GM18951 (cell line): ENCODE measurements at regions not wholly inside any gene's neighbourhood (a gene's known extent, or its start where the extent isn't known, plus 50 kb on each side); places are given as distances from the start of the nearest gene placed in this dataset.
"Not testable (repeated sequence)": the region's sequence is repeated elsewhere in the genome, so short reads cannot be mapped to it uniquely, and the experiment has no call there.

Source experiments
- in situ Hi-C: fragments of 300-500 bp; cut with MboI; formaldehyde crosslinking; loops from one replicate; pipeline ENCODE4 v1.12.0; 2022; ENCODE audit warnings: low sequenced_read_pairs, mixed read lengths, inconsistent platforms; ENCODE audit not compliant: unreplicated experiment

- in situ Hi-C loops: not testable (repeated sequence)
Observed at GRCh38 chr2:111269761-111270323, 149.1 kb downstream of the BCL2L11 start.

GRCh38 chr2:111270569-111270968 is 149.9 kb downstream of the BCL2L11 start:
- in situ Hi-C loops: not testable (repeated sequence)

DNA sequence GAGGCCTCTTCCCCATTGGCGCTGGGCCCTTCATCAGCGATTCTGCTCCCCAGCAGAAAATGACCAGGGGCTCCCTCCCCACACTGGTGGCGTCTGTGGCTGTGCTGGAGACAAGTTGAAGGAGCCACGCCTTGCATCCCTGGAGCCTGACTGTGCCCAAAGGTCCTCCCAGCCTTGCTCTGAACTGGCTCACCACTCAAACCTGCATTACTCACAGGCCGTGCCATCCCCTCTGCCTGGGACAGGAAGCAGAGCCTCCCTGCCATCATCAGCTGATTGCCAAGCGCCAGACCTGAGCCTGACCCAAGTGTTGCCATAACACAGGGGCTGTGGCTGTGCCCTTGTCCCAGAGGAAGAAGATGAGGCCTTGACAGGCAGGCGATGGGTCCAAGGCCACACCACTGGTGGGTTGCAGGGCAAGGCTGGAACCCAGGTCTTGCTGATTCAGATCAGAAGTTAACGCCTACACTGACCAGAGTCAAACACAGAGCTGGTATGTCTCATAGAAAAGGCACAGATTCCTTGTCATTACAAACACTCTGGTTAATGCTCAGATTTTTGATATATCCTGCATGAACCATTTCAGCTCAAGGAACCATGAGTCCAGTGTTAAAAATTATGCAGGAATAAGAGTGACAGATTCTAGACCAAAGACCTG is 151.1 kb downstream of the BCL2L11 start:
- in situ Hi-C loops: not testable (repeated sequence)

DNA sequence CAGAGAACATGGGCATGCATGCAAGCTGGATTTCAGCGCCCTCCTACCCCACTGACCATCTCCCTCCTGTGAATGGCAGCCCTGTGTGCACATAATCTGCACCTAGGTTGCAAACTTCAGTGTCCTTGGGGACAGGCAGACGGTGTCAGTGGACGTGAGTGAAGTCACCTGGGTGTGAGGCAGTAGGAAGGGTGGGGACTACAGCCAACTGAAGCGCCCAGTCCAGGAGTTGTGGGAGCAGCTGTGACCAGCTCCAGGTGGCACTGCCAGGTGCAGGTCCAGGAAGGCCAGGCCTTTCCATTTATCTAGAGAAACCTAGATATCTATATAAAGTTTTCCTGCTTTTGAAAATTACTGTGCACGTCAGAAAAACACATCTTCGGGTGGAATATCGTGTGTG is 152.3 kb downstream of the BCL2L11 start:
- in situ Hi-C loops: not testable (repeated sequence)

- in situ Hi-C loops: not testable (repeated sequence)
Observed at GRCh38 chr2:111275047-111275853, 154.5 kb downstream of the BCL2L11 start.

GRCh38 chr2:111275854-111276171 is 155.1 kb downstream of the BCL2L11 start:
- in situ Hi-C loops: not testable (repeated sequence)

- in situ Hi-C loops: not testable (repeated sequence)
Observed at GRCh38 chr2:111278133-111278532, 157.4 kb downstream of the BCL2L11 start.

DNA sequence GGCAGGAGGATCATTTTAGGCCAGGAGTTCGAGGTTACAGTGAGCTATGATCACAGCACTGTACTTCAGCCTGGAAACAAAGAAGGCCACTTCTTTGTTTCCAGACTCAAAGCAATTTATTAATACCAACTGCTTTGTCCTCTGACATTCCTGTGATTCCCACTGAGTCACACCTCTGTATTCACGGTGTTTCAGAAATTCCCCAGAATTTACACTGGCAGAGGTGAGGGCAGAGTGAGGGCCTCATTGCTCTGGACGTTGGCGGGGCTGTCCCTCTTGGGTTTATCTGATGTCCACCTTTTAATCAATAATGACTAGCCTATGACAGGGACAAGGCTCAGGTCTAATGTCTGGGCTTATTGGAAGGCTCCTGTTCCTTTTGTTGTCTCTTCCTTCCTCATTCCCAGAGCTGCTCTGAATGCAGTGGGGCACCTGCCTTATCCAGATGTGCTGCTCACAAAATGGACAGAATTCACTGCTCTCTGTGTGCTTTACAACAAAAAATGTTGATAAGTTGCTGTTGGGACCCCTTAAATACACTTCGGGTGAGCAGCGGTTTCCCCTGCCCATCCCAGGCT is 160.1 kb downstream of the BCL2L11 start:
- in situ Hi-C loops: not testable (repeated sequence)

DNA sequence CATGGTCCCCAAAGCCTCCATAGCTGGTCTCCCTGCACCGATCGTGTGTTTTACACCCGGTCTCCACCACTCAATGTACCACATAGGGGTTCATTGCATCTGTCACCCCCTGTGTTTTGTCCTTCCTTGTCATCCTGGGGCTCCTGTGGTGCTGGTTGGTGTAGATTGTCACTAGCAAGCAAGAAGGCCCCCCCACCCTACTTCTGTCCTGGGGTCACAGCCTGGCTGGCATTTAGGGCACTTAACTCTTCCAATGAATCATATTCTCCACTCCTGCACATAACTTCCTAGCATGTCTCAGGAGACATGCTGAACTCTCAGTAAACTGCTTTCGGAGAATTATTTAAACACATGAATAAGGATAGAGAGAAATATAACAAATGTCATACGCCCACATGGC is 161.4 kb downstream of the BCL2L11 start:
- in situ Hi-C loops: not testable (repeated sequence)

DNA sequence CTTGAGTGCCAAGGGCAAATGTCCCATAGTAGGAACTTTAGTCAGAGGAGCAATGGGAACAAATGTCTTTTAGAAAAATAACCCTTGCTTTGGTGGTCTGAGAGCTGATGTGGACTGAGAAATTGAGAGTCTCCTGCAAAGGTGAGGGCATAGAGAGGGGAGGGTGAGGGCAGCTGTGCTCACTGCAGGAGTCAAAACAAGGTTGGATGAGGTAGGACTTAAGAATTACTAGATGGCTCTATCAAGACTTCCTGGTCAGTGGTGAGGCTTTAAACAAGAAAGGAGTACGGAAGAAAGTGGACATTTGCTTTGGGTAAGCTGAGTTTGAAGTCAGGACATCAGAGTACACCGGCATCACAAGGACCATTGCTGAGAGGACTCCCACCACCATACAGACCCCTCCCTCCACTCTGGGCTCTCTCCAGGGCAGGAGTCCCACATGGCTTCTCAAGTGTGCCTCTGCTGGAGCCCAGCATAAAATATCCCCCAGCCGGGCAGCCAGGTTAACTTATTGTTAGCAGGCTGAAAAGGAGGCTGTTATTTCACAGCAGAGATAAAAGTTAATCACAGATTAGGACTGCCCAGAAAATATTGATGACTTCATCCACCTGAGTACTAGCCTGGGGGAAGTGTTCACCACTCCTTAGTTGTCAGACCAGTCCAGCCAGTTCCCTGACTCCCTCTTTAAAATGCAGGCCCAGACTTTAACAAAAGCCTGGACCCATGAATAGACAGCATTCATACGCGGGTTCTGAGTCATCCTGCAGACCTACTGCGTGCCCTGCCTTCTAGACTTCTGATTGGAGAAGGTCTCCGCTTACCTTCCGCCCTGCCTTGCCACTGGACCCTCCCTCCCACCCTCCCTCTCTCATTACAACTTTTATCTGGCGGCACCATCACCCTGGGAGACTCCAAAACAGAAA is 167.2 kb downstream of the BCL2L11 start:
- in situ Hi-C loops: not testable (repeated sequence)

DNA sequence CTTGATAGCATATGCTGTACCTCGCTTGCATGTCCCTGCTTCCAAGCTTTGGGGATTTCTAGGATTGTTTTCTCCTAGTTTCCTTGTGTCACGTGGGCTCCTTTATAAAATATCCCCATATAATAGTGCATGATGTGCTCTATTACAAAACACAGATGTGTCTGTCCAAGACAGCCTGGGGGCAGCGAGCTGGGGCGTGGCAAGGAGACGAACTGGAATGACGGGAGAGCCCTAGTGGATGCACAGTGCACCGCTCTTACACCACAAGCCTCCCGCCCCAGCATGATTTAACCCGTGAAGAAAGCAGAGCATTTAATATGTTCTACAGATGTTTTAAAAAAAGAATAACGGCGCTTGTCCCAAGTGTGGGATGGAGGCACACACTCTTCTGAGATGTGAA is 169.7 kb downstream of the BCL2L11 start:
- in situ Hi-C loops: not testable (repeated sequence)

DNA sequence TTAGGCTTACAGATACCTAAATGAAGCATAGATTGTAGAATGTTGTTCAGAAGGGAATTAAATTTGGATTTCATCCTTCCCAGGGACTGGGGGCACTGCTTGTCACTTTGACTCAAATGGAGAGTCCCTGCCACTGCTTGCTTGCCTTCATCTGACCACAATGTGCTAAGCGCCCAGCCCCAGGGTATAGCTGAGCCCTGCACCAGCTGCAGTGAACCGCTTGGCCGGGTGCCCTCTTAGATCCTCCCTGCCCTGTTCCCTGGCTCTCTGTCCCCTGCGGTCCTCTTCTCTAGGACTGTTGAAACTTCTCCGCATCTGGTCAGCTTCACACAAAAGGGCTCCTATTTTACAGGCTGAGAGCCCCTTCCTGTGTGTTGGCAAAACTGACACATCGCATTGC is 170.9 kb downstream of the BCL2L11 start:
- in situ Hi-C loops: not testable (repeated sequence)

DNA sequence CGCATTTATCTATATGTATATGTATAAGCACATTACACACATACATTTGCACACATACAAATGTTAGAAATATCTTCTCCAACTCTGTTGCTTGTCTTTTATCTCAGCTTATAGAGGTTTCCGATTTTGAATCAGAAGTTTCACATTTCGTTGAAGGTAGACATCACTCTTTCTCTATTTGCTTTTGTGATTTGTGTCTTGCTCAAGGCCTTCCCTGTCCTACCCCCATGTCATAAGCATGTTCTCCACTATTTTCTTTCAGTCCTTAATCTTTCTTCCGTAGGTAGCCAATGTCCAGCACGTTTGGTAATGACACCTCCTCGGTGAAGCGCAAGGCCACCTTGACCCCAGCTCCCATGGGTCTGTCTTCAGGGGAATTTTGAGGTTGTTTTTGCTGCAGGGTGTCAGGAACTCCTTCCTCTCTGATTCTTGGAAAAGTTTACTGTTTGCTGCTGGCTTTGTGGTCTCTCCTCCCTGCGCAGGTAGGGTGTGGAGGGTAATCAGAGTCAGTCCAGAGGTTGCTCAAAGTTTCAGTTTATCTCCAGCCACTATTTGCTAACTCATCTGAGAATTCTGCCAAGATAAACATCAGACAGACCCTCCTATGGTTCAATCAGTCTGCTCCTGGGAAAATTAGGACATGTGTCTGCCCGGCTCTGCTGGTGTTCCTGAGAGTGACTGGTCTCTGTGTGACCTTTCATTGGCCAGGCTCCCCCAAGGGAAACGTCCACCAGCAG is 171.7 kb downstream of the BCL2L11 start:
- in situ Hi-C loops: not testable (repeated sequence)

DNA sequence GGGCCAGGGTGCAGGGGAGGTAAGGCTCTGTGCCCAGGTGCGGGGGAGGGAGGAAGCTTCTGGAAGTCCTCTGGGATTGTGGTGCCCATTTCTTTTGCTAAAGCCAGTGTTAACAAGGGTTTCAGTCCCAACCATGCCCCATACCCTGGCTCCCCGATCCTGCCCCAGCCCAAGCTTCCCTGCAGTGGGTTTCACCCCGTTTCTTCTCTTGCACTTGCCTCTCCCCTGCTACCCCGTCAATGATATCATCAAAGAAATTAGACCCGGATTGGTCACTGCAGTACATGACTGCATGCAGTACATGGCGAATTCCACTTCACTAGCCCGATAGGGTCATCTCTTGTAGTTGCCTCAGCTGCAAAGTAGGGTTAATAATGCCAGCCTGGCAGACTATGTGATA is 174.0 kb downstream of the BCL2L11 start:
- in situ Hi-C loops: not testable (repeated sequence)

DNA sequence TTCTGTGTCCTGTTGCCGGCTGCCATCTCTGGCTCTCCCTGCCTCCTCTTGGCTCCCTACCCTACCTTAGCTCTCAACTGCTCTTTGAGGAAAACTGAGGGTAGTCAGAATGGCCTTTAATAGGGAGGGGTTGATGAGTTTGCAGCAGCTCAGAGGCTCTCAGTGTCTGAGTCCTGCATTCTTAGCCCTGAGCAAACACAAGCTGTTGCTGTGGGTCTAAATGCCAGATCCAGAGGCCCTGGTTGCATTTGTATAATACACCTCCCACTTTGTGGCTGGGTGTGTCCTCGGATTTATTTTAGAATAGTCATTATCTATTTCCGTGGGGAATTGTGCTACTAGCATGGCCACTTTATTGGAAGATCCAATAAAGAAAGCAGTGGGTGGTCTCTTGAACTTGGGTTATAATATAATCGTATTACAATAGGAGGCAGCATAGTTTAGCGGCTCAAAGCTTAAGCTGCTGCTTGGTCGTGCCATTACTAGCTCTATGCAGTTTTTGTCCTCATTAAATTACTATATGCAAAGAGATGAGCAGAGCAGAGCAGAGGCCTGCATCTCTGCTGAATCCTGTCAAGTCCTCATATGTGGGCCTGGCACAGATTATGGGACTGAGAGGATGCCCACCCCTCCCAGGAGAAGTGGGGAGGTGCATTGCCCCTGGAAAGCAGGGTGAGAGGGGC is 175.5 kb downstream of the BCL2L11 start:
- in situ Hi-C loops: not testable (repeated sequence)

GRCh38 chr2:111297128-111297527 is 176.4 kb downstream of the BCL2L11 start:
- in situ Hi-C loops: not testable (repeated sequence)

DNA sequence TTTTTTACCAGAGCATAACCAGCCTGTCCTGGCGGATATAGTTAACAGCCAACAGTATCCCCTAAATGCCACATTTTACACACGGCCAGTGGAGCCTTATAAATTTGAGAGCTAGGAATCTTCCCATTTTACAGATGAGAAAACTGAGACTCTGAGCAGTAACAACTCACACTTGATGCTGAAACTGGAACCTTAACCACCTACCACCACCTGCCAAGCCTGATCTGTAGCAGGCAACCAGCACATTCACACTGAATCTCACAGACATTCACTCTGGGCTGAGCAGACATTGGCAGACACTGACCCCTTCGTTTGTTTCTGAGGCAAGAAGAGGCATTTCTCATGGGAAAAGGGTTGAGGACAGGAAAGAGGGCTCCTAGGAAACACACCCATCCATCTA is 178.2 kb downstream of the BCL2L11 start:
- in situ Hi-C loops: not testable (repeated sequence)

DNA sequence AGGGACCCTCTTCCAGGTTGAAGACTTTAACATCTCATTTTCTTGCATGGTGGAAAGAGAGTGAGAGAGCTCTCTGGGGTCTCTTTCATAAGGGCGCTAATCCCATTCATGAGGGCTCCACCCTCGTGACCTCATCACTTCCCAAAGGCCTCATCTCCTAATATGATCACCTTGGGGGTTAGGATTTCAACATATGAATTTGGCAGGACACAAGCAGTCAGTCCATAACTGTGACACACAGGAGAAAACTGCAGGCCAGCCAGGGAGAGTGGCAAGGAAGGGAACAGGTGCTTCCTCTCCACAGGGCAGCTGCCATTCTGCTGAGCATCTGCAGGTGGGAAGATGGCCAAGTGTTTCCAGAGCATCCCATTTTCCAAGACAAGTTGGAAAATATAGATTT is 178.9 kb downstream of the BCL2L11 start:
- in situ Hi-C loops: not testable (repeated sequence)

- in situ Hi-C loops: not testable (repeated sequence)
Observed at GRCh38 chr2:111301677-111302076, 181.0 kb downstream of the BCL2L11 start.
